Transverse colon (tissue), 4 donors: ENCODE measurements at regions not wholly inside any gene's neighbourhood (a gene's known extent, or its start where the extent isn't known, plus 50 kb on each side); places are given as distances from the start of the nearest gene placed in this dataset.
"Not testable (repeated sequence)": the region's sequence is repeated elsewhere in the genome, so short reads cannot be mapped to it uniquely, and the experiment has no call there.

Source experiments
- DNase-seq: peaks from one replicate; pipeline ENCODE4 v3.0.0-alpha.2; 2019
- H3K27ac ChIP-seq, 4 donors: fragments of 200-600 bp; sonication (generic); 2 replicates each; pipeline ENCODE4 v1.5.1; 2016 to 2018; ENCODE audit warnings: inconsistent platforms in 4 of 4
- H3K27me3 ChIP-seq: fragments of 200-600 bp; sonication (generic); 2 replicates; pipeline ENCODE4 v1.5.1; 2017; ENCODE audit warnings: inconsistent platforms
- H3K36me3 ChIP-seq, 4 donors: fragments of 200-600 bp; sonication (generic); 2 replicates each; pipeline ENCODE4 v1.5.1; 2017 to 2019; ENCODE audit warnings: inconsistent platforms in 4 of 4
- H3K4me1 ChIP-seq, 4 donors: fragments of 200-600 bp; sonication (generic); 2 replicates each; pipeline ENCODE4 v1.5.1; 2017 to 2020; ENCODE audit warnings: inconsistent platforms in 4 of 4
- H3K4me3 ChIP-seq, 4 donors: fragments of 200-600 bp; sonication (generic); 1 replicate in 1 of 4; 2 replicates in 3 of 4; pipeline versions ENCODE4 v1.5.1 to v1.6.1; 2017 to 2019; ENCODE audit warnings: inconsistent platforms in 4 of 4
- H3K9me3 ChIP-seq, 2 donors: fragments of 200-600 bp; sonication (generic); 2 replicates each; pipeline ENCODE4 v1.5.1; 2017 to 2019; ENCODE audit warnings: inconsistent platforms in 2 of 2
- EP300 ChIP-seq: sonication (generic); formaldehyde crosslinking; IDR thresholded peaks from one replicate; pipeline ENCODE4 v1.6.1; 2017; ENCODE audit warnings: antibody characterized with exemption, low read depth
- POLR2A ChIP-seq: fragments of 450-650 bp; IDR thresholded peaks from one replicate; pipeline ENCODE4 v1.6.1; 2016; ENCODE audit warnings: antibody characterized with exemption, mild to moderate bottlenecking, moderate library complexity
- POLR2AphosphoS5 ChIP-seq, 3 donors: sonication (generic); formaldehyde crosslinking; IDR thresholded peaks; one replicate each; pipeline ENCODE4 v1.6.1; 2016; ENCODE audit warnings: antibody characterized with exemption in 3 of 3
- WGBS, 2 donors: methylation state at CpG; one replicate each; pipeline ENCODE4 v1.1.5; 2018; ENCODE audit warnings: low coverage in 1 of 2; 5-methylcytosine and 5-hydroxymethylcytosine counted together
- in situ Hi-C, 4 donors: fragments of 200-750 bp; cut with MboI; loops; one replicate each; pipeline versions ENCODE4 v1.15.0 to v1.15.1; 2017; ENCODE audit warnings: low sequenced_read_pairs in 3 of 4, low pct_ligation_motif_present in 1 of 4, low pct_unique_long_range_greater_than_20kb in 1 of 4
- intact Hi-C: fragments of 100-400 bp; cut with DNase I; formaldehyde crosslinking; loops from one replicate; pipeline ENCODE4 v1.15.1; 2023; ENCODE audit warnings: low total_unique reads
- TF ChIP-seq, protein P1 (sequence below), 5 experiments: fragments of 200-600 bp in 3 of 5; fragments of 450-650 bp in 2 of 5; sonication (generic) in 3 of 5; IDR thresholded peaks; 1 replicate in 2 of 5; 2 replicates in 3 of 5; pipeline ENCODE4 v1.5.1; 2016 to 2017; ENCODE audit warnings: antibody characterized with exemption in 5 of 5, inconsistent platforms in 3 of 5, mild to moderate bottlenecking in 2 of 5, moderate library complexity in 1 of 5

- no peaks in the 10 kb centered on the region for H3K36me3 ChIP-seq
- H3K27ac ChIP-seq: no peak overlapping the region
- H3K27me3 ChIP-seq: peaks cover 3% of the 10 kb centered on the region
- H3K9me3 ChIP-seq: no peaks in the 10 kb centered on the region
- no peak for DNase-seq
- TF ChIP-seq EP300 (no peak), POLR2A (no peak)
- TF ChIP-seq, protein P1, sequence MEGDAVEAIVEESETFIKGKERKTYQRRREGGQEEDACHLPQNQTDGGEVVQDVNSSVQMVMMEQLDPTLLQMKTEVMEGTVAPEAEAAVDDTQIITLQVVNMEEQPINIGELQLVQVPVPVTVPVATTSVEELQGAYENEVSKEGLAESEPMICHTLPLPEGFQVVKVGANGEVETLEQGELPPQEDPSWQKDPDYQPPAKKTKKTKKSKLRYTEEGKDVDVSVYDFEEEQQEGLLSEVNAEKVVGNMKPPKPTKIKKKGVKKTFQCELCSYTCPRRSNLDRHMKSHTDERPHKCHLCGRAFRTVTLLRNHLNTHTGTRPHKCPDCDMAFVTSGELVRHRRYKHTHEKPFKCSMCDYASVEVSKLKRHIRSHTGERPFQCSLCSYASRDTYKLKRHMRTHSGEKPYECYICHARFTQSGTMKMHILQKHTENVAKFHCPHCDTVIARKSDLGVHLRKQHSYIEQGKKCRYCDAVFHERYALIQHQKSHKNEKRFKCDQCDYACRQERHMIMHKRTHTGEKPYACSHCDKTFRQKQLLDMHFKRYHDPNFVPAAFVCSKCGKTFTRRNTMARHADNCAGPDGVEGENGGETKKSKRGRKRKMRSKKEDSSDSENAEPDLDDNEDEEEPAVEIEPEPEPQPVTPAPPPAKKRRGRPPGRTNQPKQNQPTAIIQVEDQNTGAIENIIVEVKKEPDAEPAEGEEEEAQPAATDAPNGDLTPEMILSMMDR (IDR thresholded peaks at IDR 0.05): no peak
- intact Hi-C loops (no loop called here), in situ Hi-C loops (no loop called here)
- H3K4me1 ChIP-seq: no peaks in the 10 kb centered on the region
- H3K4me3 ChIP-seq: no peak overlapping the region
- 76 to 87% methylated on average over 4 to 6 of the region's 6 CpGs for WGBS, 2 donors
Observed at GRCh38 chr14:76705214-76705613, 56.1 kb upstream of the VASH1 start.

- H3K27ac ChIP-seq, in situ Hi-C loops, H3K4me3 ChIP-seq, DNase-seq, H3K4me1 ChIP-seq, H3K36me3 ChIP-seq, H3K9me3 ChIP-seq, intact Hi-C loops, H3K27me3 ChIP-seq: not testable (repeated sequence)
- WGBS, 2 donors: 79% methylated on average over 2 of the region's 2 CpGs; no CpG with 5 or more reads in 1 of the 2 donors
Observed at GRCh38 chr14:76706207-76706606, 55.1 kb upstream of the VASH1 start.

DNA sequence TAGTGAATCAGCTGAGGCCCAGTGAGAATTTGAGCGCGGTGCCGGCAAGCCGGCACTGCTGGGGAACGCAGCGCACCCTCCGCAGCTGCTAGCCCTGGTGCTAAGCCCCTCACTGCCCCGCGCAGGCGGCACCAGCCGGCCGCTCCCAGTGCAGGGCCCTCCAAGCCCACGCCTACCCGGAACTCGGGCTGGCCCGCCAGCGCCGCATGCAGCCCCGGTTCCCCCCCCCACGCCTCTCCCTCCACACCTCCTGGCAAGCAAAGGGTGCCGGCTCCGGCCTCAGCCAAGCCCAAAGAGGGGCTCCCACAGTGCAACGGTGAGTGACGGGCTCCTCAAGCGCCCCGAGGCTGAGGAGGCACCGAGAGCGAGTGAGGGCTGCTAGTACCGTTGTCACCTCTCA, 54.5 kb upstream of the VASH1 start:
- H3K4me3 ChIP-seq: no peak overlapping the region
- DNase-seq: no peak
- peaks cover 3% of the 10 kb centered on the region for H3K27me3 ChIP-seq
- WGBS, 2 donors: 91% methylated on average over 25 of the region's 29 CpGs; no CpG with 5 or more reads in 1 of the 2 donors
- intact Hi-C loops: no loop called here
- H3K9me3 ChIP-seq: no peaks in the 10 kb centered on the region
- no peak overlapping the region for H3K27ac ChIP-seq
- no peaks in the 10 kb centered on the region for H3K4me1 ChIP-seq
- H3K36me3 ChIP-seq: no peaks in the 10 kb centered on the region
- TF ChIP-seq, protein P1 (IDR thresholded peaks at IDR 0.05): no peak
- no peak for TF ChIP-seq POLR2A
- TF ChIP-seq POLR2AphosphoS5 (IDR thresholded peaks at IDR 0.05): no peak
- TF ChIP-seq EP300: no peak
- in situ Hi-C loops: no loop called here

- 72% methylated on average over 5 to 6 of the region's 6 CpGs for WGBS, 2 donors
- H3K36me3 ChIP-seq: no peaks in the 10 kb centered on the region
- peaks cover 3% of the 10 kb centered on the region for H3K27me3 ChIP-seq
- intact Hi-C loops: no loop called here
- in situ Hi-C loops: no loop called here
- TF ChIP-seq POLR2A (no peak), POLR2AphosphoS5 (IDR thresholded peaks at IDR 0.05) (no peak), EP300 (no peak)
- TF ChIP-seq, protein P1 (IDR thresholded peaks at IDR 0.05): no peak
- H3K4me3 ChIP-seq: no peak overlapping the region
- no peak overlapping the region for H3K27ac ChIP-seq
- H3K9me3 ChIP-seq: no peaks in the 10 kb centered on the region
- DNase-seq: no peak
- H3K4me1 ChIP-seq: no peaks in the 10 kb centered on the region
Observed at GRCh38 chr14:76708028-76708427, 53.2 kb upstream of the VASH1 start.

DNA sequence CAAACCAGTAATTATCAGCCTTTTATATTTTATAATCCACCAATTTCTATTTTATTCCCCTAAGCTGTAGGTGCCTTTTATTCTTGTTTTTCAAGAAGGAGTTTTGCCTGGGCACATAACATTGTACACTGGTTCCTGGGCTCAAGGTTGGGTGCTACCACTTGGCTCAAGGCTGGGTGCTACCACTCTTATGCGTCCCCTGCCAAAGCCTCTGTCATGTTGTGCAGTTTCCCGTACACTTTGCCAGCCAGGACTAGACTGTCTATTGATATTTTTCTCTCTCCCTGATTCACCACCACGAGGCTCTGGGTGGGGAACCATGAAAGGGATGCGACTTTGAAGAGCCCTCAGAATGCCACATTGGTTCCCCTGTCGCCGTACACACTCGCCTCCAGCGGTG, 52.5 kb upstream of the VASH1 start:
- in situ Hi-C loops: no loop called here
- no peaks in the 10 kb centered on the region for H3K36me3 ChIP-seq

More for the DNA sequence above, 52.5 kb upstream of the VASH1 start:
- 76 to 81% methylated on average over 6 to 8 of the region's 8 CpGs for WGBS, 2 donors
- H3K27ac ChIP-seq: no peak overlapping the region
- H3K4me3 ChIP-seq: no peak overlapping the region
- DNase-seq: no peak
- no peaks in the 10 kb centered on the region for H3K4me1 ChIP-seq
- no peaks in the 10 kb centered on the region for H3K9me3 ChIP-seq
- peaks cover 6% of the 10 kb centered on the region for H3K27me3 ChIP-seq
- TF ChIP-seq POLR2A (no peak), POLR2AphosphoS5 (IDR thresholded peaks at IDR 0.05) (no peak), EP300 (no peak)
- TF ChIP-seq, protein P1 (IDR thresholded peaks at IDR 0.05): no peak
- intact Hi-C loops: no loop called here
